ENCODE measurements at regions not wholly inside any gene's neighbourhood (a gene's known extent, or its start where the extent isn't known, plus 50 kb on each side); places are given as distances from the start of the nearest gene placed in this dataset.
"Not testable (repeated sequence)": the region's sequence is repeated elsewhere in the genome, so short reads cannot be mapped to it uniquely, and the experiment has no call there.

GRCh38 chr1:149700220-149700619 is 82.3 kb upstream of the FCGR1A start:
- DNase-seq (ENCODE audit: low read depth), result not testable (repeated sequence)

- DNase-seq (ENCODE audit: low read depth), result not testable (repeated sequence)
Measured at GRCh38 chr1:149700677-149701567, 81.6 kb upstream of the FCGR1A start.

GRCh38 chr1:149708192-149708853 is 74.2 kb upstream of the FCGR1A start:
- DNase-seq (ENCODE audit: low read depth), result peak; percentile 29

- DNase-seq (ENCODE audit: low read depth), result not testable (repeated sequence)
Measured at GRCh38 chr1:149711651-149712050, 70.8 kb upstream of the FCGR1A start.

- peak; percentile 12 for DNase-seq (ENCODE audit: low read depth)
Measured at GRCh38 chr1:149712154-149712927, 70.2 kb upstream of the FCGR1A start.

- DNase-seq (ENCODE audit: low read depth), result not testable (repeated sequence)
Measured at GRCh38 chr1:149713513-149713912, 69.0 kb upstream of the FCGR1A start.

- not testable (repeated sequence) for DNase-seq (ENCODE audit: low read depth)
Measured at GRCh38 chr1:149713952-149714351, 68.5 kb upstream of the FCGR1A start.

GRCh38 chr1:149724618-149725302 is 57.7 kb upstream of the FCGR1A start:
- DNase-seq (ENCODE audit: low read depth), result not testable (repeated sequence)

GRCh38 chr1:149726688-149727087 is 55.8 kb upstream of the FCGR1A start:
- not testable (repeated sequence) for DNase-seq (ENCODE audit: low read depth)

- DNase-seq (ENCODE audit: low read depth), result not testable (repeated sequence)
Measured at GRCh38 chr1:149728598-149728997, 53.9 kb upstream of the FCGR1A start.

Measured in T follicular helper cell (primary cell).